Keratinocyte (primary cell): ENCODE measurements at regions not wholly inside any gene's neighbourhood (a gene's known extent, or its start where the extent isn't known, plus 50 kb on each side); places are given as distances from the start of the nearest gene placed in this dataset.

Experiments
- DNase-seq: peaks from one replicate; pipeline ENCODE4 v3.0.0-alpha.2; 2011; ENCODE audit warnings: low read depth, missing footprints, low spot score
- FAIRE-seq: peaks from 2 replicates; lab custom pipeline; 2011; peaks lifted over from hg19 to GRCh38; lab: Jason Lieb, UNC
- H2AFZ ChIP-seq: 2 replicates; pipeline ENCODE4 v1.6.0; 2012; ENCODE audit warnings: low read length, control low read depth, inconsistent platforms; ENCODE audit not compliant: control insufficient read depth
- H3K27ac ChIP-seq: 2 replicates; pipeline ENCODE4 v1.5.1; 2011; ENCODE audit warnings: low read length; ENCODE audit not compliant: control insufficient read depth, insufficient read depth
- H3K27me3 ChIP-seq: 3 replicates; pipeline ENCODE4 v1.6.0; 2011; ENCODE audit warnings: low read length; ENCODE audit not compliant: control insufficient read depth, insufficient read depth; ENCODE audit errors: extremely low read depth
- H3K36me3 ChIP-seq, 2 experiments: 2 replicates in 1 of 2; 3 replicates in 1 of 2; pipeline ENCODE4 v1.5.1; 2011; ENCODE audit warnings: low read length in 2 of 2, mild to moderate bottlenecking in 1 of 2; ENCODE audit not compliant: control insufficient read depth in 2 of 2, insufficient read depth in 2 of 2; ENCODE audit errors: extremely low read depth in 1 of 2
- H3K4me1 ChIP-seq: 3 replicates; pipeline ENCODE4 v1.5.1; 2011; ENCODE audit warnings: low read length; ENCODE audit not compliant: control insufficient read depth, insufficient read depth; ENCODE audit errors: extremely low read depth
- H3K4me2 ChIP-seq: 3 replicates; pipeline ENCODE4 v1.6.0; 2011; ENCODE audit warnings: low read depth, low read length; ENCODE audit not compliant: control insufficient read depth, insufficient read depth; ENCODE audit errors: extremely low read depth
- H3K4me3 ChIP-seq, 3 experiments: fragments of 200-600 bp in 1 of 3; sonication (generic) in 1 of 3; 2 replicates in 2 of 3; 3 replicates in 1 of 3; pipeline ENCODE4 v1.5.1; 2011 to 2016; ENCODE audit warnings: low read length in 3 of 3, mild to moderate bottlenecking in 3 of 3, control low read depth in 2 of 3, inconsistent platforms in 1 of 3, low read depth in 1 of 3, mixed read lengths in 1 of 3, mixed run types in 1 of 3, moderate library complexity in 1 of 3; ENCODE audit not compliant: control insufficient read depth in 2 of 3, insufficient read depth in 2 of 3; ENCODE audit errors: extremely low read depth in 1 of 3
- H3K79me2 ChIP-seq: 2 replicates; pipeline ENCODE4 v1.6.0; 2012; ENCODE audit warnings: low read length; ENCODE audit not compliant: control insufficient read depth, insufficient read depth
- H3K9ac ChIP-seq: 3 replicates; pipeline ENCODE4 v1.6.0; 2011; ENCODE audit warnings: low read length; ENCODE audit not compliant: control insufficient read depth, insufficient read depth; ENCODE audit errors: extremely low read depth
- H3K9me1 ChIP-seq: 3 replicates; pipeline ENCODE4 v1.6.0; 2011; ENCODE audit warnings: low read length; ENCODE audit not compliant: control insufficient read depth, insufficient read depth; ENCODE audit errors: extremely low read depth
- H3K9me3 ChIP-seq: 2 replicates; pipeline ENCODE4 v1.5.1; 2012; ENCODE audit warnings: low read depth, low read length; ENCODE audit not compliant: control insufficient read depth
- H4K20me1 ChIP-seq: 3 replicates; pipeline ENCODE4 v1.6.0; 2011; ENCODE audit warnings: low read length; ENCODE audit not compliant: control insufficient read depth, insufficient read depth; ENCODE audit errors: extremely low read depth
- EZH2 ChIP-seq: IDR thresholded peaks from one replicate; pipeline ENCODE4 v1.6.1; 2012; ENCODE audit warnings: inconsistent platforms, mild to moderate bottlenecking, low read length, moderate library complexity
- dilution Hi-C: fragments of 300-500 bp; cut with MboI; formaldehyde crosslinking; loops from one replicate; pipeline ENCODE4 v1.7.0; 2020; ENCODE audit warnings: low sequenced_read_pairs; ENCODE audit not compliant: extremely low pct_ligation_motif_present
- TF ChIP-seq, protein P1 (sequence below), 3 experiments: IDR thresholded peaks in 1 of 3; conservative IDR thresholded peaks in 1 of 3; optimal IDR thresholded peaks in 1 of 3; 2 replicates in 2 of 3; 3 replicates in 1 of 3; pipeline versions ENCODE3 to v1.5.1; 2011; ENCODE audit warnings: low read length in 3 of 3, mild to moderate bottlenecking in 3 of 3, moderate library complexity in 2 of 3, control low read depth in 1 of 3, inconsistent platforms in 1 of 3; ENCODE audit not compliant: insufficient read depth in 2 of 3; ENCODE audit errors: extremely low read depth in 1 of 3

- no peaks in the 10 kb centered on the region for H3K4me1 ChIP-seq
- DNase-seq: no peak
- H3K4me3 ChIP-seq: no peak overlapping the region
- H2AFZ ChIP-seq: no peak overlapping the region
- TF ChIP-seq, protein P1, sequence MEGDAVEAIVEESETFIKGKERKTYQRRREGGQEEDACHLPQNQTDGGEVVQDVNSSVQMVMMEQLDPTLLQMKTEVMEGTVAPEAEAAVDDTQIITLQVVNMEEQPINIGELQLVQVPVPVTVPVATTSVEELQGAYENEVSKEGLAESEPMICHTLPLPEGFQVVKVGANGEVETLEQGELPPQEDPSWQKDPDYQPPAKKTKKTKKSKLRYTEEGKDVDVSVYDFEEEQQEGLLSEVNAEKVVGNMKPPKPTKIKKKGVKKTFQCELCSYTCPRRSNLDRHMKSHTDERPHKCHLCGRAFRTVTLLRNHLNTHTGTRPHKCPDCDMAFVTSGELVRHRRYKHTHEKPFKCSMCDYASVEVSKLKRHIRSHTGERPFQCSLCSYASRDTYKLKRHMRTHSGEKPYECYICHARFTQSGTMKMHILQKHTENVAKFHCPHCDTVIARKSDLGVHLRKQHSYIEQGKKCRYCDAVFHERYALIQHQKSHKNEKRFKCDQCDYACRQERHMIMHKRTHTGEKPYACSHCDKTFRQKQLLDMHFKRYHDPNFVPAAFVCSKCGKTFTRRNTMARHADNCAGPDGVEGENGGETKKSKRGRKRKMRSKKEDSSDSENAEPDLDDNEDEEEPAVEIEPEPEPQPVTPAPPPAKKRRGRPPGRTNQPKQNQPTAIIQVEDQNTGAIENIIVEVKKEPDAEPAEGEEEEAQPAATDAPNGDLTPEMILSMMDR (optimal IDR thresholded peaks at IDR 0.05 in 1 of 3, IDR thresholded peaks at IDR 0.05 in 1 of 3, conservative IDR thresholded peaks at IDR 0.05 in 1 of 3; ENCODE audit: extremely low read depth in 1 of 3, insufficient read depth in 2 of 3, low read length in 3 of 3): no peak
- no peak for TF ChIP-seq EZH2
- no peak for FAIRE-seq
- dilution Hi-C loops: no loop called here
- H3K9ac ChIP-seq: no peak overlapping the region
- no peak overlapping the region for H3K27ac ChIP-seq
- no peaks in the 10 kb centered on the region for H4K20me1 ChIP-seq
- H3K79me2 ChIP-seq: no peaks in the 10 kb centered on the region
- H3K27me3 ChIP-seq: no peaks in the 10 kb centered on the region
- H3K9me3 ChIP-seq: no peaks in the 10 kb centered on the region
- H3K4me2 ChIP-seq: no peak overlapping the region
- no peaks in the 10 kb centered on the region for H3K9me1 ChIP-seq
- H3K36me3 ChIP-seq: no peaks in the 10 kb centered on the region
Measured at GRCh38 chr3:88291486-88291885, 141.7 kb downstream of the C3orf38 start.

DNA sequence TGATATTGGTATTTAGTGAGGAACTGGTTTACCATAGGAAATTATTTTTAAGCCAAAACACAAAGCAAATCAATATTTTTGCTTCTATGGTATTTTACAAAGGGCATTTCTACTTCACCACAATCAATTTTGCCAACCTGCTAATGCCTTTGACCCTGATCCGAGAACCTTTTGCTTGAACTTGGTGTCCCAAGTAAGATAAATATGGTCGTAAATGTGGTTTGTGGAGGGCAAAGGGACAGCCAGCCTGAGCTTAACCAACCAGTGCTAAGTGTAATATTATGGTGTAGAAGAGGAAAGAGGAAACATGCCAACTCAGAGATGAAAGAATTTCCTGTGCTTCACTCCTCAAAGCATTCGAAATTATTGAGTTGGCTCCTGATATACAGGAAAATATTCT is 148.4 kb downstream of the C3orf38 start:
- TF ChIP-seq, protein P1 (optimal IDR thresholded peaks at IDR 0.05 in 1 of 3, IDR thresholded peaks at IDR 0.05 in 1 of 3, conservative IDR thresholded peaks at IDR 0.05 in 1 of 3; ENCODE audit: extremely low read depth in 1 of 3, insufficient read depth in 2 of 3, low read length in 3 of 3): no peak
- no peak for TF ChIP-seq EZH2
- H3K9ac ChIP-seq: no peak overlapping the region
- H3K4me3 ChIP-seq: no peak overlapping the region
- H3K27me3 ChIP-seq: no peaks in the 10 kb centered on the region
- no peaks in the 10 kb centered on the region for H3K79me2 ChIP-seq
- dilution Hi-C loops: no loop called here
- H3K4me1 ChIP-seq: no peaks in the 10 kb centered on the region
- no peaks in the 10 kb centered on the region for H4K20me1 ChIP-seq
- FAIRE-seq (no peak), DNase-seq (no peak)
- H2AFZ ChIP-seq: no peak overlapping the region
- H3K36me3 ChIP-seq: no peaks in the 10 kb centered on the region
- no peak overlapping the region for H3K4me2 ChIP-seq
- no peaks in the 10 kb centered on the region for H3K9me3 ChIP-seq
- H3K27ac ChIP-seq: no peak overlapping the region
- H3K9me1 ChIP-seq: no peaks in the 10 kb centered on the region
